ENCODE measurements at regions not wholly inside any gene's neighbourhood (a gene's known extent, or its start where the extent isn't known, plus 50 kb on each side); places are given as distances from the start of the nearest gene placed in this dataset.

DNA sequence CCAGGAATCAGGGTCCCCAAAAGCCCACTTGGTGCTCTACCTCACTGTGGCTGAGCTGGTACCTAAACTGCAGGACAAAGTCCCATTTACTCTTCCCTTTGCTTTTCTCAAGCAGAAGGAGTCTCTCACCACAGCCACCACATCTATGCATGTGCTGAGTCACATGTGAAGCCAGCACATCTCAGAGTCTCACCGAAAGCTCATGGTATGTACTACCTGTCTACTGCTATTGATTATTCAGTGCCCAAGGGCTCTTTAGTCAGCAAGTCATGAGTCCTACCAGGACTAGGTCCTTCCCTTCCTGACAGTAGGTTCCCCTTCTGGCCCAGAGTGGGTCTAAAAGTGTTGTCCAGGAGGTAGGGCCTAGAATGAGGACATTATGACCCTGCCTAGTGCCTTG is 130.7 kb upstream of the NTRK2 start:
- no peaks in the 10 kb centered on the region for H3K27me3 ChIP-seq
- no peaks in the 10 kb centered on the region for H3K4me1 ChIP-seq
- intact Hi-C loops (cut with DNase I), result no loop called here
- H3K9me3 ChIP-seq, result peaks cover 0 to 29% (median 19%) of the 10 kb centered on the region in 4 donors
- H3K27ac ChIP-seq (replicated peaks in 1 of 4), result no peak overlapping the region
- TF ChIP-seq POLR2AphosphoS5 (IDR thresholded peaks at IDR 0.05) (no peak), EP300 (IDR thresholded peaks at IDR 0.05) (no peak), POLR2A (IDR thresholded peaks at IDR 0.05; ENCODE audit: low read depth) (no peak), CTCF (IDR thresholded peaks at IDR 0.05) (no peak)
- no peaks in the 10 kb centered on the region for H3K36me3 ChIP-seq
- H3K4me3 ChIP-seq, result no peak overlapping the region
- WGBS, result 89% methylated on average over 1 of the region's 1 CpG
- DNase-seq (ENCODE audit: extremely low spot score), result no peak

- no peak for DNase-seq (ENCODE audit: extremely low spot score)
- Histone ChIP-seq H3K4me3 (no peak overlapping the region), H3K4me1 (no peaks in the 10 kb centered on the region), H3K27me3 (no peaks in the 10 kb centered on the region), H3K9me3 (peaks cover 0 to 19% (median 10%) of the 10 kb centered on the region in 4 donors), H3K27ac (replicated peaks in 1 of 4) (no peak overlapping the region), H3K36me3 (no peaks in the 10 kb centered on the region)
- intact Hi-C loops (cut with DNase I), result no loop called here
- 77% methylated on average over 3 of the region's 3 CpGs for WGBS
- no peak for TF ChIP-seq POLR2AphosphoS5 (IDR thresholded peaks at IDR 0.05)
- no peak for TF ChIP-seq POLR2A (IDR thresholded peaks at IDR 0.05; ENCODE audit: low read depth)
These were observed 127.0 kb upstream of the NTRK2 start for GRCh38 chr9:84542554-84542953.

DNA sequence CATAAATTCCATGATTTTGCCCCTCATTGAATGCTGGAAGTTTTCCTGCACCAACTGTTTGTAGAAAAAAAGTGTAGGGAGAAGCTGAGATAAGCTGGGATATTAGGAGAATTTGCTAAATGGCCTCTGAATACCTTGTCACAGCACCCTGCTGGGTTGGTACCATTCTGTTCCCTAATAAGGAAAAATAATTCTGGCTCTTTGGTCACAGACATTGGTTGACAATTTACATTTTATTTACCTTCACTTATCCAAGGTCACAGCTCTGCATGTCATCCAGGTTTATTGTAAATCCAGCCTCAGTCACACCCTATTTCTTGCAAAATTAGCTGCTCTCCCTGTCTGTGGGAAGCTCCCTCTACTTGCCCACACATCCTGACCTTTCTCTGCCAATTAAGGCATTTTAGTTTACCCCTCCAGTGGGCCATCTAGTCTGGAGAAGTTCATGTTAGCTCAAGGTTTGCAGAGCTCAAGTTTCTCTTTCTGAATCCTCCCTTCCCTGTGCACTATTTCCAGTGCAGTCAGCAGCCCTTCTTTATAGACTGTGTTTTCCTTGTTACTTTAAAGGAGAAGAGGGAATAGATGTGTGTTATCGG is 115.4 kb upstream of the NTRK2 start:
- Histone ChIP-seq H3K4me1 (no peaks in the 10 kb centered on the region), H3K36me3 (no peaks in the 10 kb centered on the region), H3K27me3 (peaks cover 0 to 3% (median 0%) of the 10 kb centered on the region in 4 donors), H3K9me3 (peaks cover 0 to 10% (median 0%) of the 10 kb centered on the region in 4 donors), H3K27ac (replicated peaks in 1 of 4) (no peak overlapping the region), H3K4me3 (no peak overlapping the region)
- WGBS, result 86% methylated on average over 1 of the region's 1 CpG
- no peak for DNase-seq (ENCODE audit: extremely low spot score)
- intact Hi-C loops (cut with DNase I), result no loop called here
- TF ChIP-seq POLR2AphosphoS5 (IDR thresholded peaks at IDR 0.05) (no peak), EP300 (IDR thresholded peaks at IDR 0.05) (no peak), CTCF (IDR thresholded peaks at IDR 0.05) (no peak), POLR2A (IDR thresholded peaks at IDR 0.05; ENCODE audit: low read depth) (no peak)

DNA sequence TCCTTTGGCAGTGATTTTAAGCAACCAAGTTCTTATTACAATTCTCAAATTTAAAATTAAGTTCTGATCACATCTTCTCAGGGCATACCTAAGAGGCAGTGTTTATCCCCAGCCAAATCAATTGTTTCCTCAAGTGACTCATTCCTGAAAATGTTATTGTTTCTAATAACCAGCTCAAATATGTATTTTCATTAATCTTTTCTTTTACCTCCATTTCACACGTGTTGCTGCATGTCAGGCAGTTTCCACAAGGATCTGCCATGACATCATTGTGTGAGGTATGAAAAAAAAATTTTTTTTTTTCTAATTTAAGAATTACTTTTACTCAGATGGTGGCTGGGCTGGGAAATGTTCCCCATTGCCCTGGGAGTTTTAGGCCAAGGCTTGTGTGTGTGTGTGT is 113.0 kb upstream of the NTRK2 start:
- Histone ChIP-seq H3K36me3 (no peaks in the 10 kb centered on the region), H3K4me1 (no peaks in the 10 kb centered on the region), H3K27me3 (peaks cover 0 to 3% (median 0%) of the 10 kb centered on the region in 4 donors), H3K27ac (replicated peaks in 1 of 4) (no peak overlapping the region), H3K4me3 (no peak overlapping the region), H3K9me3 (peaks cover 0 to 5% (median 0%) of the 10 kb centered on the region in 4 donors)
- no peak for DNase-seq (ENCODE audit: extremely low spot score)
- intact Hi-C loops (cut with DNase I), result no loop called here
- WGBS, result 41% methylated on average over 1 of the region's 1 CpG
- TF ChIP-seq EP300 (IDR thresholded peaks at IDR 0.05) (no peak), POLR2AphosphoS5 (IDR thresholded peaks at IDR 0.05) (no peak), POLR2A (IDR thresholded peaks at IDR 0.05; ENCODE audit: low read depth) (no peak), CTCF (IDR thresholded peaks at IDR 0.05) (no peak)

DNA sequence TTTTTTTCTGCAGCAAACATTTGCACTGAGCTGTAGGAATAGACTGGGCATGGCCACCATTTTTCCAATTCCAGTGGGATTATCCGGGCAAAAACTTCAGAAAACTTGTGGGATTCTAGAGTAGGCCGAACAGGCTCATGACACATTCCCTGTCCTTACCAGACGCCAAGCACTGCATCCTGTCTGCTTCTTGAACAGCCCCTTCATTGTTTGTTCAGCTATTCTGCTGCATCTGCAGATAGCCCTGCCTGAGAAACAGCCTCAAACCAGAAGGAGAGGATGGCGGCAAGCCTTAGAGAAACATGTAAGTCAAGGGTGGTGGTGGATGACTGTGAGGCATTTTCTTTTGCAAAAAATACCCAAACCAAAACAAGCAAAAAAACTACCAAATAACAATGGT is 111.8 kb upstream of the NTRK2 start:
- TF ChIP-seq POLR2A (IDR thresholded peaks at IDR 0.05; ENCODE audit: low read depth) (no peak), CTCF (IDR thresholded peaks at IDR 0.05) (no peak), POLR2AphosphoS5 (IDR thresholded peaks at IDR 0.05) (no peak), EP300 (IDR thresholded peaks at IDR 0.05) (no peak)
- no peak overlapping the region for H3K27ac ChIP-seq (replicated peaks in 1 of 4)

More for the DNA sequence above, 111.8 kb upstream of the NTRK2 start:
- Histone ChIP-seq H3K4me1 (no peaks in the 10 kb centered on the region), H3K36me3 (no peaks in the 10 kb centered on the region), H3K9me3 (no peaks in the 10 kb centered on the region), H3K27me3 (peaks cover 0 to 3% (median 0%) of the 10 kb centered on the region in 4 donors), H3K4me3 (no peak overlapping the region)
- no peak for DNase-seq (ENCODE audit: extremely low spot score)
- intact Hi-C loops (cut with DNase I), result no loop called here
- 84% methylated on average over 4 of the region's 4 CpGs for WGBS

All from esophagus muscularis mucosa (tissue), 4 donors.